MV-4-11 (cell line): ENCODE measurements at regions not wholly inside any gene's neighbourhood (a gene's known extent, or its start where the extent isn't known, plus 50 kb on each side); places are given as distances from the start of the nearest gene placed in this dataset.

Source experiments
- DNase-seq: peaks from one replicate; lab custom pipeline; 2025; lab: John Stamatoyannopoulos, UW

- no peak for DNase-seq
Observed at GRCh38 chr2:177117755-177118154, 94.8 kb upstream of the HNRNPA3 start.

GRCh38 chr2:177118636-177119035 is 94.0 kb upstream of the HNRNPA3 start:
- no peak for DNase-seq

- no peak for DNase-seq
Observed at GRCh38 chr2:177119099-177119498, 93.5 kb upstream of the HNRNPA3 start.

- no peak for DNase-seq
Observed at GRCh38 chr2:177123048-177123447, 89.5 kb upstream of the HNRNPA3 start.

GRCh38 chr2:177124371-177124770 is 88.2 kb upstream of the HNRNPA3 start:
- no peak for DNase-seq

GRCh38 chr2:177127821-177128220 is 84.8 kb upstream of the HNRNPA3 start:
- DNase-seq = no peak

- no peak for DNase-seq
Observed at GRCh38 chr2:177129610-177130009, 83.0 kb upstream of the HNRNPA3 start.

- DNase-seq = no peak
Observed at GRCh38 chr2:177131858-177132257, 80.7 kb upstream of the HNRNPA3 start.

GRCh38 chr2:177138823-177139222 is 73.8 kb upstream of the HNRNPA3 start:
- DNase-seq = no peak

- no peak for DNase-seq
Observed at GRCh38 chr2:177141866-177142265, 70.7 kb upstream of the HNRNPA3 start.

- DNase-seq = no peak
Observed at GRCh38 chr2:177143444-177143843, 69.2 kb upstream of the HNRNPA3 start.

GRCh38 chr2:177147093-177147694 is 65.4 kb upstream of the HNRNPA3 start:
- DNase-seq = peak; percentile 67

- DNase-seq = no peak
Observed at GRCh38 chr2:177147834-177148445, 64.7 kb upstream of the HNRNPA3 start.

GRCh38 chr2:177148477-177149154 is 64.0 kb upstream of the HNRNPA3 start:
- DNase-seq = peak; percentile 29

GRCh38 chr2:177149155-177149503 is 63.5 kb upstream of the HNRNPA3 start:
- DNase-seq = no peak

GRCh38 chr2:177153805-177154204 is 58.8 kb upstream of the HNRNPA3 start:
- DNase-seq = no peak

- no peak for DNase-seq
Observed at GRCh38 chr2:177154809-177155208, 57.8 kb upstream of the HNRNPA3 start.

- no peak for DNase-seq
Observed at GRCh38 chr2:177155631-177156030, 57.0 kb upstream of the HNRNPA3 start.

- DNase-seq = peak; percentile 10
Observed at GRCh38 chr2:177161741-177162460, 50.7 kb upstream of the HNRNPA3 start.
